H1 (cell line): ENCODE measurements at regions not wholly inside any gene's neighbourhood (a gene's known extent, or its start where the extent isn't known, plus 50 kb on each side); places are given as distances from the start of the nearest gene placed in this dataset.

Experiments used
- BRCA1 ChIP-seq: IDR thresholded peaks from 2 replicates; pipeline ENCODE4 v1.6.1; 2012; ENCODE audit warnings: low read depth, low read length, improper control_type of control experiment
- CREB1 ChIP-seq: IDR thresholded peaks from 2 replicates; pipeline ENCODE4 v1.6.1; 2012; ENCODE audit warnings: inconsistent platforms
- CTCF ChIP-seq, 3 experiments: IDR thresholded peaks; 1 replicate in 2 of 3; 2 replicates in 1 of 3; pipeline versions ENCODE4 v1.5.1 to v1.6.1; 2011; ENCODE audit warnings: low read length in 3 of 3, mild to moderate bottlenecking in 3 of 3, inconsistent platforms in 2 of 3, low read depth in 1 of 3, moderate library complexity in 1 of 3; ENCODE audit not compliant: insufficient read depth in 1 of 3; ENCODE audit errors: control extremely low read depth in 1 of 3
- EP300 ChIP-seq, 2 experiments: IDR thresholded peaks; 1 replicate in 1 of 2; 2 replicates in 1 of 2; pipeline ENCODE4 v1.6.1; 2011 to 2012; ENCODE audit warnings: low read depth in 2 of 2, low read length in 2 of 2, mild to moderate bottlenecking in 2 of 2, borderline replicate concordance in 1 of 2, inconsistent platforms in 1 of 2, moderate library complexity in 1 of 2
- EZH2 ChIP-seq: fragments of 200-600 bp; sonication (generic); IDR thresholded peaks from 2 replicates; pipeline ENCODE4 v1.7.1; 2012; ENCODE audit warnings: low read depth, mild to moderate bottlenecking, moderate library complexity, low read length, inconsistent platforms; ENCODE audit not compliant: severe bottlenecking
- RAD21 ChIP-seq, 2 experiments: IDR thresholded peaks in 1 of 2; conservative IDR thresholded peaks in 1 of 2; 2 replicates each; pipeline ENCODE4 v1.6.1; 2011; ENCODE audit warnings: low read depth in 2 of 2, low read length in 2 of 2, improper control_type of control experiment in 1 of 2, inconsistent platforms in 1 of 2, mild to moderate bottlenecking in 1 of 2, moderate library complexity in 1 of 2
- SIN3A ChIP-seq, 2 experiments: IDR thresholded peaks in 1 of 2; conservative IDR thresholded peaks in 1 of 2; 2 replicates each; pipeline ENCODE4 v1.6.1; 2011 to 2012; ENCODE audit warnings: low read length in 2 of 2, improper control_type of control experiment in 1 of 2, low read depth in 1 of 2, mild to moderate bottlenecking in 1 of 2
- USF2 ChIP-seq: IDR thresholded peaks from 2 replicates; pipeline ENCODE4 v1.6.1; 2011; ENCODE audit warnings: low read length, improper control_type of control experiment

- no peak for TF ChIP-seq CTCF (IDR thresholded peaks at IDR 0.05; ENCODE audit: control extremely low read depth in 1 of 3, insufficient read depth in 1 of 3, low read depth in 1 of 3, low read length in 3 of 3)
- TF ChIP-seq BRCA1 = no peak
- no peak for TF ChIP-seq RAD21 (IDR thresholded peaks at IDR 0.05 in 1 of 2, conservative IDR thresholded peaks at IDR 0.05 in 1 of 2; ENCODE audit: low read depth in 2 of 2, low read length in 2 of 2)
- no peak for TF ChIP-seq USF2
- TF ChIP-seq EP300 (IDR thresholded peaks at IDR 0.05; ENCODE audit: borderline replicate concordance in 1 of 2, low read depth in 2 of 2, low read length in 2 of 2) = no peak
- no peak for TF ChIP-seq SIN3A (conservative IDR thresholded peaks at IDR 0.05 in 1 of 2, IDR thresholded peaks at IDR 0.05 in 1 of 2; ENCODE audit: low read depth in 1 of 2, low read length in 2 of 2)
- TF ChIP-seq CREB1 = no peak
- TF ChIP-seq EZH2 = no peak
Observed at GRCh38 chr9:13380903-13381302, 101.4 kb upstream of the MPDZ start.
